Prostate gland (tissue), 2 donors: ENCODE measurements at regions not wholly inside any gene's neighbourhood (a gene's known extent, or its start where the extent isn't known, plus 50 kb on each side); places are given as distances from the start of the nearest gene placed in this dataset.

Source experiments
- DNase-seq: peaks from one replicate; pipeline ENCODE4 v3.0.0-alpha.2; 2019; ENCODE audit warnings: low spot score
- H3K27ac ChIP-seq, 2 donors: fragments of 200-600 bp; sonication (generic); 2 replicates each; pipeline ENCODE4 v1.5.1; 2017 to 2019
- H3K27me3 ChIP-seq: fragments of 200-600 bp; sonication (generic); replicated peaks from 2 replicates; pipeline ENCODE4 v1.5.1; 2019; ENCODE audit not compliant: insufficient read depth
- H3K36me3 ChIP-seq, 2 donors: fragments of 200-600 bp; sonication (generic); 1 replicate in 1 of 2; 2 replicates in 1 of 2; pipeline versions ENCODE4 v1.5.1 to v1.8.1; 2017 to 2019
- H3K4me1 ChIP-seq: fragments of 200-600 bp; sonication (generic); replicated peaks from 2 replicates; pipeline ENCODE4 v1.5.1; 2019
- H3K4me3 ChIP-seq, 2 donors: fragments of 200-600 bp; sonication (generic); 2 replicates each; pipeline ENCODE4 v1.5.1; 2017 to 2019
- H3K9me3 ChIP-seq: fragments of 200-600 bp; sonication (generic); 2 replicates; pipeline ENCODE4 v1.5.1; 2017
- CTCF ChIP-seq, 4 experiments: fragments of 200-600 bp in 2 of 4; fragments of 450-650 bp in 2 of 4; sonication (generic) in 2 of 4; IDR thresholded peaks; 1 replicate in 3 of 4; 2 replicates in 1 of 4; pipeline ENCODE4 v1.5.1; 2016 to 2019; ENCODE audit warnings: antibody characterized with exemption in 4 of 4, mild to moderate bottlenecking in 2 of 4, moderate library complexity in 2 of 4
- POLR2A ChIP-seq: fragments of 450-650 bp; IDR thresholded peaks from one replicate; pipeline ENCODE4 v1.6.1; 2016; ENCODE audit warnings: antibody characterized with exemption, mild to moderate bottlenecking
- POLR2AphosphoS5 ChIP-seq: sonication (generic); formaldehyde crosslinking; IDR thresholded peaks from one replicate; pipeline ENCODE4 v1.6.1; 2017; ENCODE audit warnings: antibody characterized with exemption
- WGBS: methylation state at CpG from one replicate; pipeline ENCODE4 v1.1.5; 2018; 5-methylcytosine and 5-hydroxymethylcytosine counted together
- intact Hi-C: fragments of 100-400 bp; cut with DNase I; formaldehyde crosslinking; loops from one replicate; pipeline ENCODE4 v1.14.2; 2022

- intact Hi-C loops: no loop called here
- H3K4me1 ChIP-seq: no peaks in the 10 kb centered on the region
- 78% methylated on average over 4 of the region's 4 CpGs for WGBS
- no peak overlapping the region for H3K27ac ChIP-seq
- no peak for DNase-seq
- TF ChIP-seq POLR2AphosphoS5 (no peak), POLR2A (no peak), CTCF (IDR thresholded peaks at IDR 0.05) (no peak)
- H3K4me3 ChIP-seq: no peak overlapping the region
- no peaks in the 10 kb centered on the region for H3K9me3 ChIP-seq
- H3K36me3 ChIP-seq: no peaks in the 10 kb centered on the region
- no peaks in the 10 kb centered on the region for H3K27me3 ChIP-seq
Measured at GRCh38 chr16:9525037-9525436, 433.6 kb downstream of the HAPSTR1 start.

DNA sequence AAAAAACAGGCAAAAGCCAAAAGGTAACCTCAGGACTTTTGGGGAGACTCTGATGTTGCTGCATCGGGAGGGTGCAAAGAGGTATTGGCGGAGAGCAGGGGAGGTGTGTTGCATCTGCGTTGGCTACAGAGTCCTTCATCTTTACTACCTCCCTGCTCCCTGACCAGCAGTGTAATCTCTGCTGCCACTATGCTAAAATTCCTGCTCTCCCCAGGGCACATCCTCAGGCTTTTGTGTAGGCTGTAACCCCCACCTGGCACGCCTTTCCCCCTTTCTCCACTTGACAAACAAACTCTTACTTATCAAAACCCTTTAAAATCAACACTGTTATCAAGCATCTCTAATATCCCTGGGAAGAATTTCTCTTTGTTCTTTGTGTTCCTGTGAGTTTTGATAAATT lies 435.3 kb downstream of the HAPSTR1 start:
- intact Hi-C loops: no loop called here
- no peaks in the 10 kb centered on the region for H3K4me1 ChIP-seq
- no peak for TF ChIP-seq POLR2AphosphoS5
- TF ChIP-seq CTCF (IDR thresholded peaks at IDR 0.05): no peak
- no peak for TF ChIP-seq POLR2A
- H3K36me3 ChIP-seq: no peaks in the 10 kb centered on the region
- H3K27ac ChIP-seq: no peak overlapping the region
- WGBS: 75% methylated on average over 4 of the region's 4 CpGs
- H3K4me3 ChIP-seq: no peak overlapping the region
- no peaks in the 10 kb centered on the region for H3K9me3 ChIP-seq
- no peak for DNase-seq
- H3K27me3 ChIP-seq: no peaks in the 10 kb centered on the region

GRCh38 chr16:9527976-9528375 lies 436.5 kb downstream of the HAPSTR1 start:
- Histone ChIP-seq H3K27ac (no peak overlapping the region), H3K4me1 (no peaks in the 10 kb centered on the region), H3K9me3 (no peaks in the 10 kb centered on the region), H3K4me3 (no peak overlapping the region), H3K36me3 (no peaks in the 10 kb centered on the region), H3K27me3 (no peaks in the 10 kb centered on the region)
- TF ChIP-seq POLR2A: no peak
- TF ChIP-seq POLR2AphosphoS5: no peak
- TF ChIP-seq CTCF (IDR thresholded peaks at IDR 0.05): no peak
- intact Hi-C loops: no loop called here
- 23% methylated on average over 2 of the region's 2 CpGs for WGBS
- DNase-seq: no peak

DNA sequence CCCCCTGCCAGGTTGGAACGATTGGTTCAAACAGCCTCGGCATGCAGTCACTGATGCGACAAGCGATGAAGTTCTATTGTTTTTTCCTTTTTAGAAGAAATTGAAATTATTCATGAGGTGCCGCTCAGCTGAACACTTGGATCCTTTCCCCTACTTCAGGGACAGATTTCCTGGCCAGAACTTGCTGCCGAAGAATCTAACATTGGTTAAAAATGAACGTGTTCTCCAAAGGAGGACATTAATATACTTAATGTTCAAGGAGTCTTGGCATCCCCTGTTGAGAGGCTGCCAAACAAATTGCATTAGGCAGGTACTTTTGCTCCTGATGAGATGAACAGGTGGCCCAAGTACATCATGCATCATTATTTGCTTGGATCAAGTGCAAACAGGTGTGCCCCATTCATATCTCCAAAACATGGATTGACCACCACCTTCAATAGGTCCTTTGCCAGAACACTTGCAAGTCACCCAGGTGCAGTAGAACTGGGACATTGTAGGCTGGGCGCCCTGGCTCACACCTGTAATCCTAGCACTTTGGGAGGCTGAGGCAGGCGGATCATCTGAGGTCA lies 437.2 kb downstream of the HAPSTR1 start:
- no peak overlapping the region for H3K4me3 ChIP-seq
- no peak overlapping the region for H3K27ac ChIP-seq
- no peak for DNase-seq
- TF ChIP-seq CTCF (IDR thresholded peaks at IDR 0.05): no peak
- no peak for TF ChIP-seq POLR2AphosphoS5
- TF ChIP-seq POLR2A: no peak
- H3K36me3 ChIP-seq: no peaks in the 10 kb centered on the region
- H3K9me3 ChIP-seq: no peaks in the 10 kb centered on the region
- H3K27me3 ChIP-seq: no peaks in the 10 kb centered on the region
- intact Hi-C loops: no loop called here
- 24% methylated on average over 9 of the region's 9 CpGs for WGBS
- no peaks in the 10 kb centered on the region for H3K4me1 ChIP-seq

DNA sequence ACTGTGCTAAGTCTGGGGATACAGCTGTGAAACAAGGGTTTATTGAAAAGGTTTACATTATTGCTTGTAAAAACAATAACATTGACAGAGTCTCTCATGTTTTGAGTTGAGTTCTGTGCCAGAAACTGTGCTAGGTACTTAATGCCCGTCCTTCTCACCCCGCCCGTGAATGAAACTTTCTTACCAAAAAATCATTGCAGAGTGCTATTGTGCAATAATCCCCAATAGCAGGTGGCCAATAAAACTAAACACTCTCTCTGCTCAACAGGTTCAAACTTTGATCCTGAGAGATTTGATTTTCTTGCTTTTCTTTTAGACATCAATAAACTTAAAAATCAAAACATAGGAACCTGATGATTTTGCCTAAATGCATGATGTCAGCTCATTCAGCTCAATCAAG lies 441.6 kb downstream of the HAPSTR1 start:
- Histone ChIP-seq H3K36me3 (no peaks in the 10 kb centered on the region), H3K27ac (no peak overlapping the region), H3K9me3 (no peaks in the 10 kb centered on the region), H3K27me3 (no peaks in the 10 kb centered on the region), H3K4me3 (no peak overlapping the region), H3K4me1 (no peaks in the 10 kb centered on the region)
- TF ChIP-seq POLR2A (no peak), POLR2AphosphoS5 (no peak), CTCF (IDR thresholded peaks at IDR 0.05) (no peak)
- WGBS: 47% methylated on average over 3 of the region's 3 CpGs
- intact Hi-C loops: no loop called here
- DNase-seq: no peak
